ENCODE measurements at regions not wholly inside any gene's neighbourhood (a gene's known extent, or its start where the extent isn't known, plus 50 kb on each side); places are given as distances from the start of the nearest gene placed in this dataset.

- TF ChIP-seq CTCF (IDR thresholded peaks at IDR 0.05; ENCODE audit: extremely low read depth in 1 of 2, insufficient read depth in 1 of 2, low read depth in 1 of 2, low read length in 2 of 2) (no peak), EZH2 (IDR thresholded peaks at IDR 0.05; ENCODE audit: borderline replicate concordance, low read depth, low read length, severe bottlenecking) (no peak), MYC (IDR thresholded peaks at IDR 0.05; ENCODE audit: low read depth, low read length) (no peak), POLR2A (IDR thresholded peaks at IDR 0.05; ENCODE audit: low read depth, low read length) (no peak), GATA2 (IDR thresholded peaks at IDR 0.05; ENCODE audit: insufficient read depth, insufficient read length, low read depth, low read length) (no peak), MAX (IDR thresholded peaks at IDR 0.05; ENCODE audit: insufficient read depth, insufficient read length) (no peak), POLR2AphosphoS5 (IDR thresholded peaks at IDR 0.05; ENCODE audit: insufficient read depth, low read depth, low read length) (no peak)
Measured at GRCh38 chr13:76414320-76414719, 471.9 kb downstream of the KCTD12 start.

Measured in endothelial cell of umbilical vein (primary cell).